ENCODE measurements at regions not wholly inside any gene's neighbourhood (a gene's known extent, or its start where the extent isn't known, plus 50 kb on each side); places are given as distances from the start of the nearest gene placed in this dataset.

GRCh38 chr14:101374373-101375338 lies 186.6 kb upstream of the DIO3 start:
- POLR2A ChIA-PET: no interaction called here
- ATAC-seq (ENCODE audit: poor library complexity) (no peak), DNase-seq (no peak)
- no peak overlapping the region for H3K4me3 Mint-ChIP-seq
- no peaks in the 10 kb centered on the region for H3K4me1 Mint-ChIP-seq (ENCODE audit: low read depth)
- no peak overlapping the region for H3K27ac Mint-ChIP-seq
- Histone ChIP-seq H3K36me3 (ENCODE audit: insufficient read depth, low read length) (no peaks in the 10 kb centered on the region), H3K4me1 (ENCODE audit: insufficient read depth, low read length) (no peaks in the 10 kb centered on the region), H3K27ac (ENCODE audit: low read depth in 1 of 2, low read length in 2 of 2) (no peak overlapping the region), H3K27me3 (ENCODE audit: control insufficient read depth in 1 of 2, insufficient read depth in 2 of 2, low read length in 2 of 2) (no peaks in the 10 kb centered on the region), H3K4me3 (ENCODE audit: low read length) (no peak overlapping the region), H3K9me3 (ENCODE audit: control insufficient read depth in 1 of 2, insufficient read depth in 1 of 2, low read length in 2 of 2) (no peaks in the 10 kb centered on the region)
- TF ChIP-seq, protein P1, sequence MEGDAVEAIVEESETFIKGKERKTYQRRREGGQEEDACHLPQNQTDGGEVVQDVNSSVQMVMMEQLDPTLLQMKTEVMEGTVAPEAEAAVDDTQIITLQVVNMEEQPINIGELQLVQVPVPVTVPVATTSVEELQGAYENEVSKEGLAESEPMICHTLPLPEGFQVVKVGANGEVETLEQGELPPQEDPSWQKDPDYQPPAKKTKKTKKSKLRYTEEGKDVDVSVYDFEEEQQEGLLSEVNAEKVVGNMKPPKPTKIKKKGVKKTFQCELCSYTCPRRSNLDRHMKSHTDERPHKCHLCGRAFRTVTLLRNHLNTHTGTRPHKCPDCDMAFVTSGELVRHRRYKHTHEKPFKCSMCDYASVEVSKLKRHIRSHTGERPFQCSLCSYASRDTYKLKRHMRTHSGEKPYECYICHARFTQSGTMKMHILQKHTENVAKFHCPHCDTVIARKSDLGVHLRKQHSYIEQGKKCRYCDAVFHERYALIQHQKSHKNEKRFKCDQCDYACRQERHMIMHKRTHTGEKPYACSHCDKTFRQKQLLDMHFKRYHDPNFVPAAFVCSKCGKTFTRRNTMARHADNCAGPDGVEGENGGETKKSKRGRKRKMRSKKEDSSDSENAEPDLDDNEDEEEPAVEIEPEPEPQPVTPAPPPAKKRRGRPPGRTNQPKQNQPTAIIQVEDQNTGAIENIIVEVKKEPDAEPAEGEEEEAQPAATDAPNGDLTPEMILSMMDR (IDR thresholded peaks at IDR 0.05): no peak
- H3K27me3 Mint-ChIP-seq: peaks cover 36% of the 10 kb centered on the region
- H3K36me3 Mint-ChIP-seq (ENCODE audit: low read depth): no peaks in the 10 kb centered on the region
- intact Hi-C loops (cut with DNase I, micrococcal nuclease): no loop called here
- no peaks in the 10 kb centered on the region for H3K9me3 Mint-ChIP-seq
- CTCF ChIA-PET: no interaction called here

- TF ChIP-seq, protein P1 (IDR thresholded peaks at IDR 0.05): no peak
- Histone ChIP-seq H3K36me3 (ENCODE audit: insufficient read depth, low read length) (no peaks in the 10 kb centered on the region), H3K27me3 (ENCODE audit: control insufficient read depth in 1 of 2, insufficient read depth in 2 of 2, low read length in 2 of 2) (no peaks in the 10 kb centered on the region), H3K9me3 (ENCODE audit: control insufficient read depth in 1 of 2, insufficient read depth in 1 of 2, low read length in 2 of 2) (peaks cover 3 to 9% of the 10 kb centered on the region in 2 experiments), H3K4me3 (ENCODE audit: low read length) (no peak overlapping the region), H3K27ac (ENCODE audit: low read depth in 1 of 2, low read length in 2 of 2) (no peak overlapping the region), H3K4me1 (ENCODE audit: insufficient read depth, low read length) (no peaks in the 10 kb centered on the region)
- H3K36me3 Mint-ChIP-seq (ENCODE audit: low read depth): no peaks in the 10 kb centered on the region
- intact Hi-C loops (cut with DNase I, micrococcal nuclease): no loop called here
- H3K27ac Mint-ChIP-seq: no peak overlapping the region
- no peaks in the 10 kb centered on the region for H3K4me1 Mint-ChIP-seq (ENCODE audit: low read depth)
- H3K4me3 Mint-ChIP-seq: no peak overlapping the region
- no peaks in the 10 kb centered on the region for H3K9me3 Mint-ChIP-seq
- DNase-seq (no peak), ATAC-seq (ENCODE audit: poor library complexity) (no peak)
- peaks cover 24% of the 10 kb centered on the region for H3K27me3 Mint-ChIP-seq
- CTCF ChIA-PET: no interaction called here
- POLR2A ChIA-PET: no interaction called here
These were observed 184.2 kb upstream of the DIO3 start for GRCh38 chr14:101377069-101377468.

GRCh38 chr14:101379842-101380241 lies 181.5 kb upstream of the DIO3 start:
- H3K27ac ChIP-seq (ENCODE audit: low read depth in 1 of 2, low read length in 2 of 2): no peak overlapping the region
- intact Hi-C loops (cut with DNase I, micrococcal nuclease): no loop called here
- ATAC-seq (ENCODE audit: poor library complexity): no peak
- H3K27me3 ChIP-seq (ENCODE audit: control insufficient read depth in 1 of 2, insufficient read depth in 2 of 2, low read length in 2 of 2): no peaks in the 10 kb centered on the region
- H3K36me3 Mint-ChIP-seq (ENCODE audit: low read depth): no peaks in the 10 kb centered on the region
- ChIA-PET POLR2A (no interaction called here), CTCF (no interaction called here)
- peaks cover 3 to 28% of the 10 kb centered on the region in 2 experiments for H3K9me3 ChIP-seq (ENCODE audit: control insufficient read depth in 1 of 2, insufficient read depth in 1 of 2, low read length in 2 of 2)
- H3K4me1 ChIP-seq (ENCODE audit: insufficient read depth, low read length): no peaks in the 10 kb centered on the region
- TF ChIP-seq, protein P1 (IDR thresholded peaks at IDR 0.05): no peak
- H3K4me1 Mint-ChIP-seq (ENCODE audit: low read depth): no peaks in the 10 kb centered on the region
- H3K4me3 Mint-ChIP-seq: no peak overlapping the region
- peaks cover 18% of the 10 kb centered on the region for H3K27me3 Mint-ChIP-seq
- peaks cover 10% of the 10 kb centered on the region for H3K9me3 Mint-ChIP-seq
- no peak for DNase-seq
- no peak overlapping the region for H3K27ac Mint-ChIP-seq
- H3K4me3 ChIP-seq (ENCODE audit: low read length): no peak overlapping the region
- H3K36me3 ChIP-seq (ENCODE audit: insufficient read depth, low read length): no peaks in the 10 kb centered on the region

All from CD4-positive, alpha-beta T cell (primary cell).